HG02870 (cell line): ENCODE measurements at regions not wholly inside any gene's neighbourhood (a gene's known extent, or its start where the extent isn't known, plus 50 kb on each side); places are given as distances from the start of the nearest gene placed in this dataset.

Experiments used
- ATAC-seq: cut with Tn5 transposase; IDR thresholded peaks from one replicate; pipeline ENCODE4 v1.9.1; 2021; ENCODE audit warnings: mild to moderate bottlenecking, moderate library complexity; ENCODE audit not compliant: unreplicated experiment

DNA sequence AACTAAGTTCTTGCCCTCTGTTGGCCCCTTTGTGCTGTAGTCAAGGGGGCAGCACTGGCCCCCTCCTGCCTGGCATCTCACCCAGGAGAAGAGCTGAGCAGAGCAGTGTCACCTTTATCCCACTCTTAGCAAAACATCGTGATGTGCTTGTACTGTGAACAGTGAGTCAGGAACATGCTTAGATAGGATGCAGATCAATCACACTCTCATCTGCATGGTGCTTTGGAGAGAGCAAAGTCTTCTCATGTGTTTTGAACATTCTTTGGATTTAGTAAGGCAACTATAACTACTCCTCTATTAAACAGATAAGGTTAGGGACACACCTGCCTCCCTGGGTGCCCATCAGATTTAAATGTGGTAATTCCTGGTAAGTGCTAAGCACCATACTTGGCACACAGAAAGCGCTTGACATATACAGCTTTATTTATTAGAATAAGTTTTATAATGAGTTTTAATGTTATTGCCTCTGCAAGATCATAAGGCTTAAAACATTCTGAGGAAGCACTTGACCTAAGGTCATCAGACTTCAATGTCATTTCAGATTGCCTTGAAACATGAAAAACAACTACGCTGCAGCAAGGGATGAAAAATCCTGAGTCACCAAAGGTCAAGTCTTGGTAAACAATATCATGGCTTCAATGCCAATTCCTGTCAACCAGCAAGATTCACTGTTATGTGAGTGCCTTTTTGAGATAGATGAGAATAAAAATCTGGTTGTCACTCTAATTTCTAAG is 82.4 kb upstream of the IRS2 start:
- ATAC-seq = no peak

DNA sequence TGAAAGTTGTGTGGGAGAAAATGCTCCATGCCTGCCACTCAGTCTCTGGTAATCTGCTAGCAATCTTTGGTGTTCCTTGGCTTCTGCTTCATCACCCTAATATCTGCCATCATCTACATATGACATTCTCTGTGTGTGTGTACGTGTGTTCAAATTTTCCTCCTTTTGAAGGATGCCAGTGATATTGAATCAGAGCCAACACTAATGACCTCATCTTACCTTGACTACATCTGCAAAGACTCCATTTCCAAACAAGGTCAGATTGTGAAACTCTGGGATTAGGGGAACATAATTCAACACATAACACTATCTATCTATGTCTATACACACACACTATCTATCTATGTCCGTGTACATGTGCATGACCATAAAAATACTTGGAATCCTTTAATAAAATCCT is 81.4 kb upstream of the IRS2 start:
- ATAC-seq = no peak

DNA sequence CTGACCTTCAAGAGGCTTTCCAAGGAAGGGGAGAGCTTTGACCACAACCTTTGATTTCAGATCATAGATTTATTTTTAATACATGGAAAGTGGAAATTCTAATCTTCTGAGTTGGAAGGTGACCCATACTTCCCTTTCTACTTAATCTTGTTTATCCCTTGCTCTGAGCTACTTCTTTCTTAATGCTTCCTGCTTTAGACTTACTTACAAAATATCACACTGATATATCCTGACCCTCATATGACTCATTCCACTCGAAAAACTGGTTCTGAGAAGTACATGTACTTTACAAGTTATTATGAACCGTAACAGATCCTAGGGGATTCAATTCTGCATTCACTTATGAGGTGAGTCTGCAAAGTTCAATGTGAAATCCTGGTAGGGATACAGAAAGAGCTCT is 76.2 kb upstream of the IRS2 start:
- no peak for ATAC-seq

DNA sequence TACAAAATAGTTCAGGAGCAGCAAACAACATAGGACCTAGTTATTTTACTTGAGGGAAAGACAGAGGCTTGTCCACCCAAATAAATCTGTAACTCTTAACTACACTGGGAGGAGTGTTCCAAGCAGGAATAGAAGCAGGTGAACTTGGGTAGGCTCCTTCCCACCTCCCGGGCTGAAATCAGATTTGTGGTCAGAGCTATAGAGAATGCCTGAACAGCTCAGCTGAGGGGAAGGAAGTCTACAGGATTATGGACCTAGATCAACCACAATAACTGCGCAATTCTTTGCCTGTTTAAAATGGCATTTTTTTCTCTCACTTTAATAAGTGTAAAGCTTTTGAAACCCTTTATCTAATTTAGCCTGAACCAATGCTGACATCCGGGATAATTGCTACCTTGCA is 73.5 kb upstream of the IRS2 start:
- no peak for ATAC-seq

DNA sequence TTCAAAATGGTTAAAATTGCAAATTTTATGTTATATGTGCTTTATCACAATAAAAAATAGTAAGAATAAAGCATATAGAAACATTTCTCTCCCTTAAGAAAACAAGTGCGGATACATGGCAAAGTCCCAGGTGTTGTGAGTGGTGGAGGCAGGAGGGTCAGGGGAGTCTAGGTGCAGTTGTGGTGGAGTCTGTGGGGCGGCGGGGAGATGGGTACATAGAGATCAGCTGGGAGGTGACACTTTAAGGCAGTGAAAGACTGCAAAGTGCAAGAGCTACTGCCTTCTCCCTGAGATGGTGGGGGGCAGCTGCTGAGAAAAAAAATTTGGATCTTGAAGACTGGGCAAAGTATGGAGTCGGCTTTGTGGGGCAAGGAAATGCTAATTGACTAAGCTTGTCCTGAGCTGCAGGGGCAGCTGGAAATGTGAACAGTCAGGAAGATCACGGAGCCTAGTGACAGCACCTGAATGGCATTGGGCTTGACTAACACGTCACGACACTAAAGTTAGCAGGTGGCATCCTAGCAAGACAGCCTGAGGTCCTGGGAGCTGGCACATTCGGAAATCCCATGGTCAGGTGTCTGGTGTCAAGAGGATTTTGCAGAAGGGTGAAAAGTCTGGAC is 72.9 kb upstream of the IRS2 start:
- no peak for ATAC-seq

DNA sequence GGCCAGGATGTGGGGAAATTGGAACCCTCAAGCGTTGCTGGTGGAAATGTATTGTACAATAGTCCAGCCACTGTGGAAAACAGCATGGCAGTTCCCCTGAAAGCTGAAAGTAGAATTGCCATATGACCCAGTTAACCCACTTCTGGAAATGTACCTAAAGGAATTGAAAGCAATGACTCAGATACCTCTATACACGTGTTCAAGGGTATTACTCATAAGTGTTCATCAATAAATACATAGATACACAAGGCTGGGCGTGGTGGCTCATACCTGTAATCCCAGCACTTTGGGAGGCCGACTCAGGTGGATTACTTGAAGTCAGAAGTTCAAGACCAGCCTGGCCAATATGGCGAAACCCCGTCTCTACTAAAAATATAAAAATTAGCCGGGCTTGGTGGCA is 71.9 kb upstream of the IRS2 start:
- no peak for ATAC-seq

DNA sequence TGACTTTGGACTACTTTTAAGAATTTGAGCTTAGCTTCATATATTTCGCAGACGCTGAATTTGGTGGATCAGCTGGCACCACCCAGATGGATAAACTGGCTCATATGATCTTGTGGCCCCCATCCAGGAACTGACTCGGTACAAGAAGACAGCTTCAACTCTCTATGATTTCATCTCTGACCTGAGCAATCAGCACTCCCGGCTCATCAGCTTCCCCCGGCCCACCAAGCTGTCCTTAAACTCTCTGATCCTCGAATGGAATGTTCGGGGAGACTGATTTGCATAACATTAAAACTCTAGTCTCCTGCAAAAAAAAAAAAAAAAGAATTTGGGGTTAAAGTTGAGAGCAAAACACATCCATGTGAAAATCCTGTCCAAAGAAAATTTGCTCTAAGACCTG is 71.4 kb upstream of the IRS2 start:
- no peak for ATAC-seq

DNA sequence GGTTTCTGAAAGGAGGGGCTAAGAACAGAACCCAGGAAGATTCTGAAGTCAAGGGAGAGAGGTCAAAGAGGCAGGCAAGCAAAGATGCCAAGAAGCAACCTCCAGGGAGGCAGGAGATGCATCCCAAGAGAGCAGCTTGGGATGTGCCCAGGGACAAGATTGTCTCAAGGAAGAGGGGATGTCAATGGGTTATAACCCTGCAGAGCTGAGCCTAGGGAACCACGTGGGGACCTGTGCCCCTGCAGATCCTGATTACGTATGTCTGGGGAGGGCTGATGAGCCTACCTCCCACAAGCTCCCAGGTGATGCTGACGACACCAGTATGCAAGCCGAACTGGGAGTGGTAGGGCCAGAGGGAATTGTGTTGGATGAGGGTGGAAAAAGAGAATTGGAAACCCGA is 70.9 kb upstream of the IRS2 start:
- ATAC-seq = no peak

DNA sequence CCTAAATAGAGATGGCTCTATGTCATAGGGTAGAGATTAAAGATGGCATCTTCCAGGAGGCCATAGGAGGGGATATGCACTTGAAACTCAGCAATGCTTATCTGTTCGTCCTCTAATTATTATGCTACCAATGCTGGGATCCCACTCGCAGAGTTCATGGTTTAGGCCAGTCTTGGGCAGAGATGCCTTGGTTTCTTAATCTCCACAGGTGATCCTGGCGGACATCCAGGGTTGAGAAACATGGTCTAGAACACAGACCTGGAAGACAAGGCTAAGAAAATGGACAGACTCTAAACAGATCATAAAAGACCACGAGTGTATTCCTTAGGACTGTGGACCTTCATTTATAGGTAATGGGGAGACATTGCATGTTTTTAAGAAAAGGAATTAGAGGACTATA is 70.0 kb upstream of the IRS2 start:
- ATAC-seq = no peak

DNA sequence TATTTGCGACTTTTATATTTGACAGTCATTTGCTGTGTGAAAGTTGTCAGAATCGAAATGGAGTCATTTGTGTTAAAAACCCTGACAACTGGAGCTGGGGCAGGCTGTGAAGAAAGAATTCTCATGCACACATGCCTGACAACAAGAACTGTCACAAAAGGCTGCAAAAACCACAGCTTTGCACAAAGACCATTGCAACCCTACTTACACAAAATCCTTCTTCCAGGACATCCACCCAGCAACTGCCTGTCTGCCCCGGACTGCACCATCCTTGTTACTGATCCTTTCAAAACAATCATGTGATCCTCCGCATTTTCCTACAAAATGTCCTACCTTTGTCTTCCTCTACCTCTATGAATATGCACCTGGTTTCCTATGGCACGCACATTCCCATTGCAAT is 66.8 kb upstream of the IRS2 start:
- ATAC-seq = no peak

DNA sequence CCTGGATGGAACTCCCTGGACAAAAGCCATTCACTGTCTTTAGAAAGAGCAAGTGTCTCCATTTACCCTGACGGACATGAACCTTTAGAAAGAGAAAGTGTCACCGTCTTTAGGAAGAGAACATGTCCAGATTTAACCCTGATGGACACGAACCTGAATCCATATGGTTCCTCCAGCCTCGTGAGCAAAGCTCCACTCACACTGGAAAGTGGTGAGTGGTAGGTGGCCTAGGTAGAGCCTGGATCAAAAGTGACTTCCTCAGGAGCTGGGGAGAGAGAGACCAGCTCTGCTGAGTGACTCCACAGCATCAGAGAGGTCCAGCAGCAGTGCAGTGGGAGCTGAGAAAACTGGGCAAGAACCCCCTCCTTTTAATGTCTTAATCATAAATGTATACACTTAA is 59.8 kb upstream of the IRS2 start:
- no peak for ATAC-seq

DNA sequence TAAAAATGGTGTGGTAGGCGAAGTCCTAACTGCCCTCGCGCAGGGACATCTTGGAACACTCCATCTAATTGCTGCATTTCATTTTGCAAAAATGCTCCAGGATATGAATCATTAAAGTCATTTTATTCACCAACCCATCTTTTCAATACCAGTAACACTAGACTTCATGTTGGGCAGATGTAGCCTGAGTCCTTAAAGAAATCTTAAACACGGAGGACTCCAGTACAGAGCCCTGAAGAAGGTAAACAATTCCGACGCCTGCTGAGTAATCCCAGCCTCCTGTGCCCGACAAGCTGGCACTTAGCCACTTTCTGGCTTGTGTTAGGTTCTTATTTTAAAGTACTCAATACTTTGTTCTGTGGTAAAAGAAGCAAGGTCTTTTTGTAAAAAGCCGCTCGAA is 58.0 kb upstream of the IRS2 start:
- ATAC-seq = no peak

DNA sequence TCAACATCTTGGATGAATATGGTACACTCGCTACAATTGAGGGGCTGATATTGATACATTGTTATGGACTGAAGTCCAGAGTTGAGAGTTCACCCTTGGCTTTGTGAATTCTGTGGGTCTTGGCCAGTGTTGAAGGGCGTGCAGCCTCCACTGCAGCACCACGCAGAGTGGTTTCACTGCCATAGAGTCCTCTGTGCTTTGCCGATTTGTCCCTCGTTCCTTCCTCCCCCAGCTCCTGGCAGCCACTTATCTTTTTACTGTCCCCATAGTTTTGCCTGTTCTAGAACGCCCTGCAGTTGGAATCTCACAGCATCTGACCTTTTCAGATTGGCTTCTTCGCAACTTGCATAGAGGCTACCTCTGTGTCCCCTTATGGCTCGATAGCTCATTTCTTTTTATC is 57.3 kb upstream of the IRS2 start:
- ATAC-seq = no peak

DNA sequence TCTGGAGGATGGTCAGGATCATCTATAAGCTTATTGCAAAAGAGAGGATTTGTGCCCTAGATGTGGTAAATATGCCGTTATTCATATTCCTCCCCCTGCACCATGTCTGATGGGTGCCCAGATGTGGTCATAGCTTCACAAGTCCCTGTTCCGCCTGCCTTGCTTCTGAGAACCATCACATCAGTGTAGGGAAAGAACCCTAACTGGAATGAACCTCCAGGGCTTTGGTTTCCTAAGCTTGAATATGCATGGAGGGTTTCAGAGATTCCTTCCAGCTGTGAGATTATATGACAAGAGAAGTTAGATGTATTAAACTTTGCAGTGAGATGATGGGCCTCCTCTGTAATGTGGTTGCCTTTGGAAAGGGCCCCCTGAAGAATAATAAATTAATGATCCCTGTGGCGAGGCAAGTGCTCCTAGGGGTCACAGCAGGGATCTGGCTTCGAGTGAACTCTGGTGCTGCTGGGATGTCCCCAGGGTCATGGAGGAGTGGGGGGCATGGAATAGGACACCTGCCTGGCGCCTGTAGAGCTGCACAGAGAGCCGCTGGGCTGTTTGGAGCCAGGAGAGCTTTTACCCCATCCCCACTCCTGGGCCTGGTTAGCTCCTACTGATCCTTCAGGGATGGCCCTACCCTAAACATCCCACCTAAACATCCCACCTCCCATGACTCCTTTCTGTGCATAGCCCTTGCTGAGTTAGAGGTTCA is 56.0 kb upstream of the IRS2 start:
- no peak for ATAC-seq

DNA sequence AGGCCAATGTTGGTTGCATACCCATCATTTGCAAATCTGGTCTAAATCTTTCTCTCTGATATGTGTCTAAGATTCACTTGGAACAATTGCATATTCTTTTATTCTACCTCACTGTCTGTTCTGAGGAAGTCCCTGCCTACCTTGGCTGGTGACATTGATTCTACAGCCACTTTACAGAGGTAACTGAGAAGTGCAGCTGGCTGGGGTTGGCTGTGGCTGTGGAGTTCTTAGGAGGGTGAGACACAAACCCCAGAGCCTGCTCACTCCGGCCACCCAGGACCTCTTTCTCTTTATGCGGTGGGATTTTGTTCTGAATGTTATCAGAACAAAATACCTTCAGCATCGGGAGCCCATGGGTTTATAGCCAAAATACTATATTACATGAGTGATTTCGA is 54.5 kb upstream of the IRS2 start:
- no peak for ATAC-seq

DNA sequence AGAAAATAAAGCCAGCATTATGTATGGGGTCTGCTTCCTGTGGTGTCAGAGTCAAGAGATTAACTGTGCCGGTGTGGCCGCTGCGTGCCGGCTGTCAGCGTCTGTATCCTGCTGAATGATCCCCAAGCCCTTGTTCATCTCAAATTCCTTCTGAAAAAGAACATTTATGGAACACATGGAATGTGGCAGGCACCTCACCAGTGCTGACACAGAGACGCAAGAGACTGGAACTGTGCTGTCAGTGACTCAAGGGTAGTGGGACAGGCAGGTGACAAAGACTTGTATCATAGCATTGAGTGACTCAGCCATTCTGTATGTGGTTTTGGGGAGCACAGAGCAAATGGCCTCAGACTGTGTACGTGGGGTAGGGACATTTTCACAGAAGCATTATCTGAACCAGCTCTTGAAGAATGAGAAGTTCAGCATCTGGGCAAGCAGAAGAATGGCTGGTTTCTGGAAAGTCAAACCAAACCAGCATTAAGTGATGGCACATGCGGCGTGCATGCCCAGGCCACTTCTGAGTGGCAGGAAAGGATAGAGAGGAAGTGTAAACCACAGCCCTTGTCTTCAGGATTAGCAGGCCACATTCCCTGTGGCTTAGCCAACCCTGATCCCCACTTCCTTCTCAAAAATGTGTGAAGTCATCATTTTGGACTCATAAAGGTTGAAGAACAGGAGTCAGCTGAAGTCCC is 54.0 kb upstream of the IRS2 start:
- no peak for ATAC-seq

DNA sequence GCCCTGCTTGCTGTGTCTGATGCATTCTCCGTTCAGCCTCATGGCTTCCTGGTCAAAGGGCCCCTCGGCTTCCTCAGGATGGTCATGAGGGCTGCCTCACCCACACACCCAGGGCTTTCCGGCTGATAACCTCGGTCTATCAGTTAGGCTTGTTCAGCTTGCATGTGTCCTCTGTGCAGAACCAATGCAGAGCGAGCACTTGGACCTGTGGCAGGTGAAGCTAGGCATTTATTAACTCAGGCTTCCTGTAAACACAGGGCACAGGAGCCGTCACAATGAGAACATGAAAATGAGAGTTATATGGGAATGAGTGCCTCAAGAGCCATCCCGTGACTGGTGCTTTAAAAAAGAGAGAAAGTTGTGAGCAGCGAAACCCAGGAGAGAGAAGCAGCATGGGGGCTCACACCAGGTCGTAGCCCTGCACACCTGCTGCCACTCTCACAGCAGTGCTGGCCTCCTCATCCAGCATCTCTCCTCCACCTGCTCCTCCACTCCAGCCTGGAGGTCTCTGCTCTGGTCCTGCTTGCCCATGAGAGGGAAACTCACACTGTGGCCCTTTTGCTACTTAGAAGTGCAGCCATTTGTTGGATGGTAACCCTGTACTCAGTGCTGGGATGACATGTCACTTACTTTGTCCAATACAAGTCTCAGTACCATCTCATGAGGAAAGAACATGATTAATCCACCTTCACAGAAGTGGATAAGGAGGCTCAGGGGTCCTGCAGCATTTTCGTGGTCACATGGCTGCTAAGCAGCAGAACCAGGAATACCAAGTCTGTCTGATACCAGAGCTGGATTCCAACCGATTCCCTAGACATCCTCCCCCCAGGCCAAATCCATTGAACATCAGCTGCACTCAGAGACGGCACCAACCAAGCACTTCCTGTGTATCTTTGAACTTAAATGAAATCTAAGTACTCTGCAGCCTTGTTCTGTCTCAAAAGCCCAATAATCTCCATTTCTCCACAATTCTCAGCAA is 50.5 kb upstream of the IRS2 start:
- no peak for ATAC-seq
